ENCODE measurements at regions not wholly inside any gene's neighbourhood (a gene's known extent, or its start where the extent isn't known, plus 50 kb on each side); places are given as distances from the start of the nearest gene placed in this dataset.

- no peaks in the 10 kb centered on the region for H3K9me3 ChIP-seq
- no peaks in the 10 kb centered on the region for H3K36me3 ChIP-seq
- no peaks in the 10 kb centered on the region for H3K4me1 ChIP-seq
- no peak overlapping the region for H3K27ac ChIP-seq
- DNase-seq = no peak
- TF ChIP-seq CTCF (IDR thresholded peaks at IDR 0.05) (no peak), POLR2A (IDR thresholded peaks at IDR 0.05) (no peak)
- H3K27me3 ChIP-seq = no peaks in the 10 kb centered on the region
- no peak overlapping the region for H3K4me3 ChIP-seq
These were observed 730.0 kb upstream of the ADAMTS16 start for GRCh38 chr5:4410151-4410550.

- no peak for DNase-seq
- Histone ChIP-seq H3K4me3 (no peak overlapping the region), H3K27ac (no peak overlapping the region), H3K36me3 (no peaks in the 10 kb centered on the region), H3K4me1 (no peaks in the 10 kb centered on the region), H3K9me3 (no peaks in the 10 kb centered on the region), H3K27me3 (no peaks in the 10 kb centered on the region)
- TF ChIP-seq CTCF (IDR thresholded peaks at IDR 0.05) (no peak), POLR2A (IDR thresholded peaks at IDR 0.05) (no peak)
These were observed 728.5 kb upstream of the ADAMTS16 start for GRCh38 chr5:4411664-4412063.

- Histone ChIP-seq H3K4me1 (no peaks in the 10 kb centered on the region), H3K27ac (no peak overlapping the region), H3K4me3 (no peak overlapping the region), H3K36me3 (no peaks in the 10 kb centered on the region), H3K27me3 (no peaks in the 10 kb centered on the region), H3K9me3 (no peaks in the 10 kb centered on the region)
- TF ChIP-seq CTCF (IDR thresholded peaks at IDR 0.05) = no peak
- TF ChIP-seq POLR2A (IDR thresholded peaks at IDR 0.05) = no peak
- no peak for DNase-seq
These were observed 726.1 kb upstream of the ADAMTS16 start for GRCh38 chr5:4413996-4414395.

- TF ChIP-seq CTCF (IDR thresholded peaks at IDR 0.05) (no peak), POLR2A (IDR thresholded peaks at IDR 0.05) (no peak)
- Histone ChIP-seq H3K9me3 (no peaks in the 10 kb centered on the region), H3K27me3 (no peaks in the 10 kb centered on the region), H3K36me3 (no peaks in the 10 kb centered on the region), H3K4me3 (no peak overlapping the region), H3K4me1 (no peaks in the 10 kb centered on the region), H3K27ac (no peak overlapping the region)
- no peak for DNase-seq
These were observed 722.0 kb upstream of the ADAMTS16 start for GRCh38 chr5:4418084-4418483.

- no peak for DNase-seq
- Histone ChIP-seq H3K36me3 (no peaks in the 10 kb centered on the region), H3K27me3 (no peaks in the 10 kb centered on the region), H3K4me3 (no peak overlapping the region), H3K27ac (no peak overlapping the region), H3K9me3 (no peaks in the 10 kb centered on the region), H3K4me1 (no peaks in the 10 kb centered on the region)
- no peak for TF ChIP-seq CTCF (IDR thresholded peaks at IDR 0.05)
These were observed 720.8 kb upstream of the ADAMTS16 start for GRCh38 chr5:4419281-4419680.

- Histone ChIP-seq H3K36me3 (no peaks in the 10 kb centered on the region), H3K27ac (no peak overlapping the region), H3K4me1 (no peaks in the 10 kb centered on the region), H3K9me3 (no peaks in the 10 kb centered on the region), H3K4me3 (no peak overlapping the region), H3K27me3 (no peaks in the 10 kb centered on the region)
- TF ChIP-seq POLR2A (IDR thresholded peaks at IDR 0.05) (no peak), CTCF (IDR thresholded peaks at IDR 0.05) (no peak)
- no peak for DNase-seq
These were observed 720.0 kb upstream of the ADAMTS16 start for GRCh38 chr5:4420177-4420576.

Data from Peyer's patch (tissue), 4 donors.